ENCODE measurements at regions not wholly inside any gene's neighbourhood (a gene's known extent, or its start where the extent isn't known, plus 50 kb on each side); places are given as distances from the start of the nearest gene placed in this dataset.
A peak's percentile ranks its signal among the peaks of the same experiment; 100 is the strongest.

DNA sequence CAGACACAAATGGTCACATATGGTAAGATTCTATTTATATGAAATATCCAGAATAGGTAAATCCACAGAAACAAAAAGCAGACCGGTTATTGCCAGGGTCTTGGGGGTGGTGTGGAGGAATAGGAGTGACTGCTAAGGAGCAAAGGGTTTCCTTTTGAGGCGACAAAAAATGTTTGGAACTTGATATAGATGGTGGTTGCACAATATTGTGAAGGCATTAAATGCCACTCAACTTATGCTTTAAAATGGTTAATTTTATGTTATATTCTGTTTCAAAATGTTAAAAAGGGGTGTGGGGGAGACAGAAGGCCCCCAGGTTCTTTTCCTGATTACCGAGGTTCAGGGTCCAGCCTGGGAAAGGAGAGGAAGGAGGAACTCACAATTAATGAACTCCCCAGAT lies 304.4 kb downstream of the RRAGC start:
- TF ChIP-seq POLR2AphosphoS5 (IDR thresholded peaks at IDR 0.05; ENCODE audit: low read depth, low read length) (no peak), SPI1 (IDR thresholded peaks at IDR 0.05; ENCODE audit: low read depth, low read length) (no peak), POU2F2 (IDR thresholded peaks at IDR 0.05; ENCODE audit: low read depth, low read length) (no peak), PAX5 (IDR thresholded peaks at IDR 0.05; ENCODE audit: insufficient read depth, low read length, severe bottlenecking) (no peak), TAF1 (IDR thresholded peaks at IDR 0.05; ENCODE audit: low read depth, low read length) (no peak), POLR2A (IDR thresholded peaks at IDR 0.05; ENCODE audit: low read depth, low read length) (no peak)
- FAIRE-seq (no peak), DNase-seq (ENCODE audit: insufficient read length, low spot score) (no peak)

GRCh38 chr1:38551318-38552307 lies 308.0 kb downstream of the RRAGC start:
- no peak for TF ChIP-seq POLR2A (IDR thresholded peaks at IDR 0.05; ENCODE audit: low read depth, low read length)
- TF ChIP-seq POU2F2 (IDR thresholded peaks at IDR 0.05; ENCODE audit: low read depth, low read length), result no peak
- TF ChIP-seq SPI1 (IDR thresholded peaks at IDR 0.05; ENCODE audit: low read depth, low read length), result no peak
- TF ChIP-seq POLR2AphosphoS5 (IDR thresholded peaks at IDR 0.05; ENCODE audit: low read depth, low read length), result no peak
- TF ChIP-seq TAF1 (IDR thresholded peaks at IDR 0.05; ENCODE audit: low read depth, low read length), result no peak
- no peak for TF ChIP-seq PAX5 (IDR thresholded peaks at IDR 0.05; ENCODE audit: insufficient read depth, low read length, severe bottlenecking)
- no peak for FAIRE-seq
- no peak for DNase-seq (ENCODE audit: insufficient read length, low spot score)

DNA sequence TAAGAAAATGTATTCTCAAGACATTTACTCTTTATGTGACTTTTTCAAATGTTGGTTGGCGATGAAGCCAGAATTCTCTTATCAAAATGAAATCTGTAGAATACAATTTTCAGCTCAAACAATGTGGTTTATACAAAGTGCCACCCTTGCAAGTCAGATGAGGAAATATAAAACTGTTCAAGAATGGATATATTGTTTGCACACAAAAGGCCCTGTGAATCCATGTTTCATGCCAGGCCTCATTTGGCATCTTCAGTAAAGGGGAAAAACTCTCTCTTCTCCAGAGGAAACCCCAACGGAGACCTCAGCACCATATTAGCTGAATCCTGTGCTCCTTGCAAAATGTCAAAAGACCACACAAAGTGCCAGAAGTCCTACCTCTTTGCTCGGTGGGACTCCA lies 310.4 kb downstream of the RRAGC start:
- no peak for FAIRE-seq

GRCh38 chr1:38547321-38547720 lies 312.3 kb downstream of the RRAGC start:
- FAIRE-seq, result no peak
- no peak for TF ChIP-seq POLR2AphosphoS5 (IDR thresholded peaks at IDR 0.05; ENCODE audit: low read depth, low read length)
- TF ChIP-seq POLR2A (IDR thresholded peaks at IDR 0.05; ENCODE audit: low read depth, low read length), result no peak
- no peak for TF ChIP-seq PAX5 (IDR thresholded peaks at IDR 0.05; ENCODE audit: insufficient read depth, low read length, severe bottlenecking)
- TF ChIP-seq TAF1 (IDR thresholded peaks at IDR 0.05; ENCODE audit: low read depth, low read length), result no peak
- TF ChIP-seq SPI1 (IDR thresholded peaks at IDR 0.05; ENCODE audit: low read depth, low read length), result no peak
- no peak for TF ChIP-seq POU2F2 (IDR thresholded peaks at IDR 0.05; ENCODE audit: low read depth, low read length)
- no peak for DNase-seq (ENCODE audit: insufficient read length, low spot score)

More for the DNA sequence above, 310.4 kb downstream of the RRAGC start:
- DNase-seq (ENCODE audit: insufficient read length, low spot score), result no peak
- TF ChIP-seq POU2F2 (IDR thresholded peaks at IDR 0.05; ENCODE audit: low read depth, low read length), result no peak
- TF ChIP-seq POLR2A (IDR thresholded peaks at IDR 0.05; ENCODE audit: low read depth, low read length), result no peak
- TF ChIP-seq POLR2AphosphoS5 (IDR thresholded peaks at IDR 0.05; ENCODE audit: low read depth, low read length), result no peak
- TF ChIP-seq TAF1 (IDR thresholded peaks at IDR 0.05; ENCODE audit: low read depth, low read length), result no peak
- TF ChIP-seq SPI1 (IDR thresholded peaks at IDR 0.05; ENCODE audit: low read depth, low read length), result no peak
- no peak for TF ChIP-seq PAX5 (IDR thresholded peaks at IDR 0.05; ENCODE audit: insufficient read depth, low read length, severe bottlenecking)

DNA sequence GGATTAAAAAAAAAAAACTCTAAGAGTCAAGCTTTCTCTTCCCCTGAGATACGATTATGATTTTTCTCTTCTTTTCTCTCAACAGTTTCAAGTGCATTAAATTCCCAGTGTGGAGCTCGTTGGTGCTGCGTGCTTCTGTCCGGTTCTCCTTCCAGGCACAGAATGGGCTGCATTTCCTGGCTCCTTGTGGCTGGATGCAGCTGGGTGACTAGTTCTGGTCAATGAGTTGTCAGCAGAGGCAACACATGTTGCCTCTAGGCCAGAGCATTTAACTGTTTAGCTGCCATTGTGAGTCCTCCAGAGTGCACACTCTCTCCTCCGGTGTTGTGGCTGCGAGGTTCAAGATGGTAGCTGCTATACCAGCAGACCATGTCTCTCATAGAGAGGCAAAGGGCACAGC lies 312.9 kb downstream of the RRAGC start:
- FAIRE-seq (no peak), DNase-seq (ENCODE audit: insufficient read length, low spot score) (no peak)
- TF ChIP-seq TAF1 (IDR thresholded peaks at IDR 0.05; ENCODE audit: low read depth, low read length), result no peak
- no peak for TF ChIP-seq PAX5 (IDR thresholded peaks at IDR 0.05; ENCODE audit: insufficient read depth, low read length, severe bottlenecking)
- no peak for TF ChIP-seq POLR2A (IDR thresholded peaks at IDR 0.05; ENCODE audit: low read depth, low read length)
- TF ChIP-seq SPI1 (IDR thresholded peaks at IDR 0.05; ENCODE audit: low read depth, low read length), result no peak
- no peak for TF ChIP-seq POU2F2 (IDR thresholded peaks at IDR 0.05; ENCODE audit: low read depth, low read length)
- TF ChIP-seq POLR2AphosphoS5 (IDR thresholded peaks at IDR 0.05; ENCODE audit: low read depth, low read length), result no peak

DNA sequence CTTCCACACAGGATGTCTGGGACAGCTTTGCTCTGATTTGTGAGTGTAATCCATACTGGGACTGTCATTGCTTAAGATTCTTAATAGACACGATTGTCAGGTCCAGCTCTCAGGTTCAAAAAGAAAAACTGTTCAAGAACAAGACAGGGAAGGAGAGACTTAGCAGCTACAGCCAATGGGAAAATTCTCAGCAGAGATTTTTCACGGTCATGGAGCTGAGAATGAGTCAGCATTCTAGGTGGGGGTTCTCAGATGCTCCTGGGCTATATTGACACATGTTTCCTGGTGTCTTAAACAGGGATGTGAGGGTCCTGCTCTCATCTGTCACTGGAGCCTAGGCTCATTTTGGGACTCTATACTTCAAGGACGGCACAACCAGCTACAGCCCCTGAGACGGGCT lies 318.3 kb downstream of the RRAGC start:
- FAIRE-seq, result peak; percentile 67
- no peak for TF ChIP-seq POLR2A (IDR thresholded peaks at IDR 0.05; ENCODE audit: low read depth, low read length)
- TF ChIP-seq POLR2AphosphoS5 (IDR thresholded peaks at IDR 0.05; ENCODE audit: low read depth, low read length), result no peak
- no peak for TF ChIP-seq TAF1 (IDR thresholded peaks at IDR 0.05; ENCODE audit: low read depth, low read length)
- TF ChIP-seq SPI1 (IDR thresholded peaks at IDR 0.05; ENCODE audit: low read depth, low read length), result no peak
- TF ChIP-seq PAX5 (IDR thresholded peaks at IDR 0.05; ENCODE audit: insufficient read depth, low read length, severe bottlenecking), result no peak
- TF ChIP-seq POU2F2 (IDR thresholded peaks at IDR 0.05; ENCODE audit: low read depth, low read length), result no peak
- no peak for DNase-seq (ENCODE audit: insufficient read length, low spot score)

DNA sequence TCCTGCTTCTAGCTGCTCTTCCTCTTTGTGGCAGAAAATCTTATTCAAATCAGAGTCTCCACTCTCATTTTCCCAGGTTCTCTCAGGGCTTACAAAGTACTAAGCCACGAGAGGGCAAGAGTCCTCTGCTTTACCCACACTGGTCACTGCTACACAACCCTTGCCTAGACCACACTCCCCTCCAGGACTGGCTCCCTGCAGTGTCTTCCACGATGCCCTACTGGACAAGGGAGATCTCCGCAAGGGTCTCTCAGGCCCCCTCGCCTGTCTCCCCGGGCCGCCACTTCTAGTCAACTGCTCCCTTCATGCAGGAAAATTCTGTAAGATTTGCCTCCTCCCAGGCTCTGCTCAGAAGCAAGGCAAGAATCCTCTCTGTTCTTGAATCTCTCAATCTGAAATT lies 319.6 kb downstream of the RRAGC start:
- TF ChIP-seq TAF1 (IDR thresholded peaks at IDR 0.05; ENCODE audit: low read depth, low read length) (no peak), POLR2AphosphoS5 (IDR thresholded peaks at IDR 0.05; ENCODE audit: low read depth, low read length) (no peak), SPI1 (IDR thresholded peaks at IDR 0.05; ENCODE audit: low read depth, low read length) (peak; percentile 25; the same call in 1 of the 2 replicates)
- FAIRE-seq (peak; percentile 54), DNase-seq (ENCODE audit: insufficient read length, low spot score) (no peak)

- FAIRE-seq, result peak; percentile 63
- no peak for DNase-seq (ENCODE audit: insufficient read length, low spot score)
- TF ChIP-seq TAF1 (IDR thresholded peaks at IDR 0.05; ENCODE audit: low read depth, low read length) (no peak), SPI1 (IDR thresholded peaks at IDR 0.05; ENCODE audit: low read depth, low read length) (no peak), PAX5 (IDR thresholded peaks at IDR 0.05; ENCODE audit: insufficient read depth, low read length, severe bottlenecking) (no peak), POLR2AphosphoS5 (IDR thresholded peaks at IDR 0.05; ENCODE audit: low read depth, low read length) (no peak), POLR2A (IDR thresholded peaks at IDR 0.05; ENCODE audit: low read depth, low read length) (no peak), POU2F2 (IDR thresholded peaks at IDR 0.05; ENCODE audit: low read depth, low read length) (no peak)
Observed at GRCh38 chr1:38538834-38539233, 320.7 kb downstream of the RRAGC start.

DNA sequence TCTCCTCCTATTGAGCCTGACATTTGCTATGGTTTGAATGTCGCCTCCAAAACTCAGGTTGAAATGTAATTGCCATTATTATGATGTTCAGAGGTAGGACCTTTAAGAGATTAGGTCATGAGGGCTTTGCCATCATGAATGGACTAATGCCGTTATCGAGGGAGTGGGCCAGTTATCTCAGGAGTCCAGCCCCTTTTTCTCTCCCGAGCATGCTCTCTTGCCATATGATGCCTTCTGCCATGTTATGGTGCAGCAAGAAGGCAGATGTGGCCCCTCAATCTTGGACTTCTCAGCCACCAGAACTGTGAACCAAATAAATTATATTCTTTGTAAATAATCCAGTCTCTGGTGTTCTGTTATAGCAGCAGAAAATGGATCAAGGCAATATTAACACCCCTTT lies 323.5 kb downstream of the RRAGC start:
- TF ChIP-seq POLR2AphosphoS5 (IDR thresholded peaks at IDR 0.05; ENCODE audit: low read depth, low read length) (no peak), SPI1 (IDR thresholded peaks at IDR 0.05; ENCODE audit: low read depth, low read length) (no peak), POLR2A (IDR thresholded peaks at IDR 0.05; ENCODE audit: low read depth, low read length) (no peak), TAF1 (IDR thresholded peaks at IDR 0.05; ENCODE audit: low read depth, low read length) (no peak), PAX5 (IDR thresholded peaks at IDR 0.05; ENCODE audit: insufficient read depth, low read length, severe bottlenecking) (no peak), POU2F2 (IDR thresholded peaks at IDR 0.05; ENCODE audit: low read depth, low read length) (no peak)
- FAIRE-seq (no peak), DNase-seq (ENCODE audit: insufficient read length, low spot score) (no peak)

Data from GM12891 (cell line).